Prostate gland (tissue), 2 donors: ENCODE measurements at regions not wholly inside any gene's neighbourhood (a gene's known extent, or its start where the extent isn't known, plus 50 kb on each side); places are given as distances from the start of the nearest gene placed in this dataset.

Experiments
- CTCF ChIP-seq, 4 experiments: fragments of 200-600 bp in 2 of 4; fragments of 450-650 bp in 2 of 4; sonication (generic) in 2 of 4; IDR thresholded peaks; 1 replicate in 3 of 4; 2 replicates in 1 of 4; pipeline ENCODE4 v1.5.1; 2016 to 2019; ENCODE audit warnings: antibody characterized with exemption in 4 of 4, mild to moderate bottlenecking in 2 of 4, moderate library complexity in 2 of 4
- POLR2AphosphoS5 ChIP-seq: sonication (generic); formaldehyde crosslinking; IDR thresholded peaks from one replicate; pipeline ENCODE4 v1.6.1; 2017; ENCODE audit warnings: antibody characterized with exemption

- TF ChIP-seq POLR2AphosphoS5, result no peak
- TF ChIP-seq CTCF (IDR thresholded peaks at IDR 0.05), result no peak
Observed at GRCh38 chr9:95572381-95573151, 55.8 kb upstream of the PTCH1 start.
